MCF 10A (cell line): ENCODE measurements at regions not wholly inside any gene's neighbourhood (a gene's known extent, or its start where the extent isn't known, plus 50 kb on each side); places are given as distances from the start of the nearest gene placed in this dataset.

Experiments
- BruUV-seq: library from RNA; stranded (reverse); fragments of 400-500 nt; replicated peaks from 2 replicates; lab custom pipeline; 2021; lab: Mats Ljungman, UMichigan
- CTCF ChIA-PET: fragments of 300-600 bp; sonication (Branson Sonifier 250); formaldehyde crosslinking; extraction: SDS; loops from one replicate; lab custom pipeline; 2021; ENCODE audit warnings: antibody characterized with exemption, inconsistent platforms; lab: Yijun Ruan, JAX
- POLR2A ChIA-PET: fragments of 300-600, 350-650 bp; sonication (Branson Sonifier 250); formaldehyde crosslinking; extraction: SDS; loops from one replicate; lab custom pipeline; 2020; ENCODE audit warnings: antibody characterized with exemption, inconsistent platforms; lab: Yijun Ruan, JAX
- DNase-seq: peaks from one replicate; pipeline ENCODE4 v3.0.0-alpha.2; 2018; ENCODE audit not compliant: unreplicated experiment
- H3K27ac Mint-ChIP-seq: one replicate; pipeline ENCODE4 v1.8.0; 2022; ENCODE audit warnings: mild to moderate bottlenecking, low read depth, mixed read lengths; ENCODE audit not compliant: unreplicated experiment
- H3K27me3 Mint-ChIP-seq: one replicate; pipeline ENCODE4 v1.8.0; 2022; ENCODE audit warnings: mixed read lengths; ENCODE audit not compliant: insufficient read depth, unreplicated experiment
- H3K36me3 Mint-ChIP-seq: one replicate; pipeline ENCODE4 v1.8.0; 2022; ENCODE audit warnings: mild to moderate bottlenecking, moderate library complexity, mixed read lengths; ENCODE audit not compliant: insufficient read depth, unreplicated experiment
- H3K4me1 Mint-ChIP-seq: one replicate; pipeline ENCODE4 v1.8.0; 2022; ENCODE audit warnings: mixed read lengths; ENCODE audit not compliant: insufficient read depth, unreplicated experiment
- H3K4me3 Mint-ChIP-seq: one replicate; pipeline ENCODE4 v1.8.0; 2022; ENCODE audit warnings: mild to moderate bottlenecking, moderate library complexity, mixed read lengths; ENCODE audit not compliant: unreplicated experiment
- H3K9me3 Mint-ChIP-seq: one replicate; pipeline ENCODE4 v1.8.0; 2022; ENCODE audit warnings: mixed read lengths; ENCODE audit not compliant: unreplicated experiment
- intact Hi-C: fragments of 100-400 bp; cut with micrococcal nuclease; formaldehyde crosslinking; loops from 2 replicates; pipeline ENCODE4 v1.14.1; 2022
- TF ChIP-seq, protein P1 (sequence below): fragments of 200-600 bp; IDR thresholded peaks from one replicate; pipeline ENCODE4 v1.8.0; 2022; ENCODE audit warnings: antibody characterized with exemption, mild to moderate bottlenecking; ENCODE audit not compliant: unreplicated experiment

DNA sequence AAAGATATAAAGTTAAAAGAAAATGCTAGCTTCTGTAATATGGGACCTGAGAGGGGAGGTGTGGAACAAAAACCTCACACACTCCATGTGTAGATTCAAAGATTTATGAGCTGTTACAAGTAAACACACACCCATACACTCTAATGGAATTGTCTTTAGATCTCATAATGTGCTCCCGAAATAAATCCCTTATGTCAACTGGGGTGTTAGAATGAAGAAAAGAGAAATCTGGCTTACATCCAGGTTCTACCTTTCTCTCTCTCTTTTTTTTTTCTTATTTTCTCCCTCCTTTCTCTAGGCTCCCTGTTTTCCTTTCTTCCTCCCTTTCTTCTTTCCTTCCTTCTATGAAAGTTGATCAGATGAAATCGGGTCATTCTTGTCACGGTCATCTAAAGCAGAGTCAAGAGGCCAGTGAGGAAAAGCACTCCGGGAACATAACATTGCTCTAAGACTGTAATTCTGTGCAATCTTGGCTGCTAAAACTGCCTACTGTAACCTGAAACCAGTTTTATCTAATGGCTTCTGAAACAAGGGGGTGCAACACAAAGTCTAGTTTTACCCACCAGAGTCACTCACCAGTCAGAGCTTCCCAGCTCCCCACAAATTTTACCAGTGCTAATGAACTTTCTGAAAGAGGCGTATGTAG is 68.3 kb upstream of the BTBD3 start:
- peak overlapping the region; percentile 67 for H3K27ac Mint-ChIP-seq
- POLR2A ChIA-PET = interaction anchor here (0.5 to 4.1 kb wide), 10 partner anchors 9 to 572 kb away, joined by 3 to 22 read pairs (median 6); no protein-coding TSS in a partner anchor
- H3K4me3 Mint-ChIP-seq = peak overlapping the region; percentile 5
- intact Hi-C loops = no loop called here
- peak; percentile 60 for DNase-seq
- BruUV-seq = no TSS peak
- H3K36me3 Mint-ChIP-seq = no peaks in the 10 kb centered on the region
- H3K9me3 Mint-ChIP-seq = no peaks in the 10 kb centered on the region
- H3K27me3 Mint-ChIP-seq = no peaks in the 10 kb centered on the region
- CTCF ChIA-PET = interaction anchor here (0.8 kb wide), 1 partner anchor 39 kb away, joined by 3 read pairs; no protein-coding TSS in a partner anchor
- H3K4me1 Mint-ChIP-seq = peaks cover 46% of the 10 kb centered on the region
- TF ChIP-seq, protein P1, sequence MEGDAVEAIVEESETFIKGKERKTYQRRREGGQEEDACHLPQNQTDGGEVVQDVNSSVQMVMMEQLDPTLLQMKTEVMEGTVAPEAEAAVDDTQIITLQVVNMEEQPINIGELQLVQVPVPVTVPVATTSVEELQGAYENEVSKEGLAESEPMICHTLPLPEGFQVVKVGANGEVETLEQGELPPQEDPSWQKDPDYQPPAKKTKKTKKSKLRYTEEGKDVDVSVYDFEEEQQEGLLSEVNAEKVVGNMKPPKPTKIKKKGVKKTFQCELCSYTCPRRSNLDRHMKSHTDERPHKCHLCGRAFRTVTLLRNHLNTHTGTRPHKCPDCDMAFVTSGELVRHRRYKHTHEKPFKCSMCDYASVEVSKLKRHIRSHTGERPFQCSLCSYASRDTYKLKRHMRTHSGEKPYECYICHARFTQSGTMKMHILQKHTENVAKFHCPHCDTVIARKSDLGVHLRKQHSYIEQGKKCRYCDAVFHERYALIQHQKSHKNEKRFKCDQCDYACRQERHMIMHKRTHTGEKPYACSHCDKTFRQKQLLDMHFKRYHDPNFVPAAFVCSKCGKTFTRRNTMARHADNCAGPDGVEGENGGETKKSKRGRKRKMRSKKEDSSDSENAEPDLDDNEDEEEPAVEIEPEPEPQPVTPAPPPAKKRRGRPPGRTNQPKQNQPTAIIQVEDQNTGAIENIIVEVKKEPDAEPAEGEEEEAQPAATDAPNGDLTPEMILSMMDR = no peak

DNA sequence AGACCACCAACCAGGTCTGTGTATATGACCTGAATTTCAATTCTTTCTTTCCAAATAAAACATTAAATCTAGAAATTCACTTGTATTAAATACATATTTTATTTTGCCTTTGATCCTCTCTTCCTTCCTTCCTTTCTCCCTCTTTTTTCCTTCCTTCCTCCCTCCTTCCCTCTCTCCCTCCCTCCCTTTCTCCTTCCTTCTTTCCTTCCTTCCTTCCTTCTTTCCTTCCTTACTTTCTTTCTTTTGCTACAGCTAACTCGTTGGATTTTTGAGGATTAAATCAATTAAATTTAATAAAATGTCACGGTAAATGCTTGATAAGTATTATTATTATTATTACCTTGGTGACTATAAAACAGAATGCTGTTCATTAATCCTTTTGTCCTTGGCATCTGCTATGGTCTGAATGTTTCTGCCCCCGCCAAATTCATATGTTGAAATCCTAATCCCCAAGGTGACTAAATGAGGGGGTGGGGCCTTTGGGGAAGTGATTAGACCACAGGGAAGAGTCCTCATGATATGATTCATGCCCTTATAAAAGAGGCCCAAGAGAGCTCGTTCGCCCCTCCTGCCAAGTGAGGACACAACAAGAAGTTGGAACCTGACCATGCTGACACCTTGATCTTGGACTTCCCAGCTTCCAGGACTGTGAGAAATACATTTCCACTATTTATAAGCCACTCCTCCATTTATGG is 67.6 kb upstream of the BTBD3 start:
- TF ChIP-seq, protein P1 = no peak
- intact Hi-C loops = loop anchor here (2.0 kb wide), 1 partner anchor 43 kb away; no protein-coding TSS in a partner anchor
- CTCF ChIA-PET = interaction anchor here (0.6 to 1.4 kb wide), 9 partner anchors 9 to 361 kb away, joined by 3 to 4 read pairs (median 3); no protein-coding TSS in a partner anchor
- no TSS peak for BruUV-seq
- H3K36me3 Mint-ChIP-seq = no peaks in the 10 kb centered on the region
- peak overlapping the region; percentile 67 for H3K27ac Mint-ChIP-seq
- no peaks in the 10 kb centered on the region for H3K27me3 Mint-ChIP-seq
- H3K4me1 Mint-ChIP-seq = peaks cover 46% of the 10 kb centered on the region
- peak overlapping the region; percentile 5 for H3K4me3 Mint-ChIP-seq
- POLR2A ChIA-PET = interaction anchor here (0.6 to 4.1 kb wide), 17 partner anchors 10 to 1822 kb away, joined by 3 to 22 read pairs (median 5); partner anchors contain the start of gene MKKS
- DNase-seq = peak; percentile 98
- H3K9me3 Mint-ChIP-seq = no peaks in the 10 kb centered on the region

DNA sequence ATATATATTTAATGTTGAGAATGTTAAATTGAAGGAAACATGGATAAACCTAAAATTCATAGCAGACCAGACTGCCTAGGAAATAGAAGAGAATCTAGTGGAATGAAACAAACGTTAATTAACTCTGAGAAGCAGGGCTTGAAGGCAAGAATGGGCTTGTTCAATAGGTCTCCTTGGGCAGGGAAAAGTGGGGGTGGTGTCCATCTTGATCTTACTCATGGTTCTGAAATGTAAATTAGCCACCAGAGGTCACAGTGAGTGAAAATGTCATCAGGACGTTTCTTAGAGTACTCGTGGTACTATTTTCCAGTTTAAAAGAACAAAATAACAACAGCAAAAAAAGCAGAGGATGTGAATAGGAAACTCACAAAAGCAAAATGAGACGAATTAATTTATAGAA is 66.8 kb upstream of the BTBD3 start:
- DNase-seq = peak; percentile 85
- TF ChIP-seq, protein P1 = no peak
- BruUV-seq = TSS peak; percentile 92
- Mint-ChIP-seq H3K27me3 (no peaks in the 10 kb centered on the region), H3K27ac (peak overlapping the region; percentile 67), H3K4me3 (peak overlapping the region; percentile 5), H3K4me1 (peaks cover 46% of the 10 kb centered on the region), H3K36me3 (no peaks in the 10 kb centered on the region), H3K9me3 (no peaks in the 10 kb centered on the region)
- CTCF ChIA-PET = interaction anchor here (0.6 to 1.4 kb wide), 9 partner anchors 10 to 362 kb away, joined by 3 to 4 read pairs (median 3); no protein-coding TSS in a partner anchor
- intact Hi-C loops = loop anchor here (2.0 kb wide), 1 partner anchor 42 kb away; no protein-coding TSS in a partner anchor
- POLR2A ChIA-PET = interaction anchor here (0.6 to 4.1 kb wide), 15 partner anchors 10 to 1417 kb away, joined by 3 to 22 read pairs (median 5); partner anchors contain the start of gene MKKS
